HG03175 (cell line): ENCODE measurements at regions not wholly inside any gene's neighbourhood (a gene's known extent, or its start where the extent isn't known, plus 50 kb on each side); places are given as distances from the start of the nearest gene placed in this dataset.
"Not testable (repeated sequence)": the region's sequence is repeated elsewhere in the genome, so short reads cannot be mapped to it uniquely, and the experiment has no call there.

Source experiments
- ATAC-seq: cut with Tn5 transposase; IDR thresholded peaks from one replicate; pipeline ENCODE4 v1.9.1; 2021; ENCODE audit warnings: mild to moderate bottlenecking, moderate library complexity; ENCODE audit not compliant: unreplicated experiment

GRCh38 chr1:37159102-37159501 lies 124.8 kb upstream of the GRIK3 start:
- no peak for ATAC-seq

GRCh38 chr1:37161171-37161570 lies 126.9 kb upstream of the GRIK3 start:
- no peak for ATAC-seq

- no peak for ATAC-seq
These were observed 127.7 kb upstream of the GRIK3 start for GRCh38 chr1:37162059-37162458.

- no peak for ATAC-seq
These were observed 131.7 kb upstream of the GRIK3 start for GRCh38 chr1:37166005-37166404.

GRCh38 chr1:37167479-37167878 lies 133.2 kb upstream of the GRIK3 start:
- no peak for ATAC-seq

GRCh38 chr1:37169241-37169640 lies 134.9 kb upstream of the GRIK3 start:
- no peak for ATAC-seq

- ATAC-seq, result no peak
These were observed 135.5 kb upstream of the GRIK3 start for GRCh38 chr1:37169743-37170275.

- ATAC-seq, result no peak
These were observed 137.4 kb upstream of the GRIK3 start for GRCh38 chr1:37171691-37172090.

- ATAC-seq, result no peak
These were observed 140.0 kb upstream of the GRIK3 start for GRCh38 chr1:37174341-37174740.

- no peak for ATAC-seq
These were observed 140.6 kb upstream of the GRIK3 start for GRCh38 chr1:37174876-37175275.

- ATAC-seq, result no peak
These were observed 141.4 kb upstream of the GRIK3 start for GRCh38 chr1:37175666-37176215.

GRCh38 chr1:37176269-37176668 lies 142.0 kb upstream of the GRIK3 start:
- no peak for ATAC-seq

GRCh38 chr1:37177230-37177864 lies 143.0 kb upstream of the GRIK3 start:
- ATAC-seq, result no peak

- no peak for ATAC-seq
These were observed 147.1 kb upstream of the GRIK3 start for GRCh38 chr1:37181425-37181824.

GRCh38 chr1:37184789-37185188 lies 150.5 kb upstream of the GRIK3 start:
- ATAC-seq, result no peak

GRCh38 chr1:37186246-37186756 lies 152.0 kb upstream of the GRIK3 start:
- ATAC-seq, result no peak

- ATAC-seq, result no peak
These were observed 154.8 kb upstream of the GRIK3 start for GRCh38 chr1:37189111-37189510.

- ATAC-seq, result no peak
These were observed 163.1 kb upstream of the GRIK3 start for GRCh38 chr1:37197411-37197810.

- not testable (repeated sequence) for ATAC-seq
These were observed 180.0 kb upstream of the GRIK3 start for GRCh38 chr1:37214305-37214704.

GRCh38 chr1:37233606-37234005 lies 199.3 kb upstream of the GRIK3 start:
- no peak for ATAC-seq

- no peak for ATAC-seq
These were observed 200.7 kb upstream of the GRIK3 start for GRCh38 chr1:37234941-37235418.

GRCh38 chr1:37237948-37238347 lies 203.6 kb upstream of the GRIK3 start:
- ATAC-seq, result no peak
